ENCODE measurements at regions not wholly inside any gene's neighbourhood (a gene's known extent, or its start where the extent isn't known, plus 50 kb on each side); places are given as distances from the start of the nearest gene placed in this dataset.

GRCh38 chr5:167783145-167783817, 508.2 kb upstream of the WWC1 start:
- TF ChIP-seq CTCF (IDR thresholded peaks at IDR 0.05; ENCODE audit: insufficient read depth, low read length, poor library complexity, severe bottlenecking): no peak
- H3K36me3 ChIP-seq (ENCODE audit: control insufficient read depth, insufficient read depth, low read length): no peaks in the 10 kb centered on the region
- DNase-seq (ENCODE audit: low read depth): no peak
- H3K4me3 ChIP-seq (ENCODE audit: low read depth, low read length): no peak overlapping the region
- no peaks in the 10 kb centered on the region for H3K27me3 ChIP-seq (ENCODE audit: control insufficient read depth, insufficient read depth, low read length)

- no peaks in the 10 kb centered on the region for H3K36me3 ChIP-seq (ENCODE audit: control insufficient read depth, insufficient read depth, low read length)
- no peak for DNase-seq (ENCODE audit: low read depth)
- no peak for TF ChIP-seq CTCF (IDR thresholded peaks at IDR 0.05; ENCODE audit: insufficient read depth, low read length, poor library complexity, severe bottlenecking)
- no peaks in the 10 kb centered on the region for H3K27me3 ChIP-seq (ENCODE audit: control insufficient read depth, insufficient read depth, low read length)
- no peak overlapping the region for H3K4me3 ChIP-seq (ENCODE audit: low read depth, low read length)
Observed at GRCh38 chr5:167785106-167785505, 506.3 kb upstream of the WWC1 start.

GRCh38 chr5:167785901-167786300, 505.5 kb upstream of the WWC1 start:
- no peak for DNase-seq (ENCODE audit: low read depth)
- H3K4me3 ChIP-seq (ENCODE audit: low read depth, low read length): no peak overlapping the region
- H3K36me3 ChIP-seq (ENCODE audit: control insufficient read depth, insufficient read depth, low read length): no peaks in the 10 kb centered on the region
- TF ChIP-seq CTCF (IDR thresholded peaks at IDR 0.05; ENCODE audit: insufficient read depth, low read length, poor library complexity, severe bottlenecking): no peak
- no peaks in the 10 kb centered on the region for H3K27me3 ChIP-seq (ENCODE audit: control insufficient read depth, insufficient read depth, low read length)

GRCh38 chr5:167786871-167787578, 504.4 kb upstream of the WWC1 start:
- no peak for DNase-seq (ENCODE audit: low read depth)

GRCh38 chr5:167790045-167790444, 501.4 kb upstream of the WWC1 start:
- H3K4me3 ChIP-seq (ENCODE audit: low read depth, low read length): no peak overlapping the region
- H3K27me3 ChIP-seq (ENCODE audit: control insufficient read depth, insufficient read depth, low read length): no peaks in the 10 kb centered on the region
- TF ChIP-seq CTCF (IDR thresholded peaks at IDR 0.05; ENCODE audit: insufficient read depth, low read length, poor library complexity, severe bottlenecking): no peak
- DNase-seq (ENCODE audit: low read depth): no peak
- no peaks in the 10 kb centered on the region for H3K36me3 ChIP-seq (ENCODE audit: control insufficient read depth, insufficient read depth, low read length)

More at GRCh38 chr5:167786871-167787578, 504.4 kb upstream of the WWC1 start:
- Histone ChIP-seq H3K27me3 (ENCODE audit: control insufficient read depth, insufficient read depth, low read length) (no peaks in the 10 kb centered on the region), H3K36me3 (ENCODE audit: control insufficient read depth, insufficient read depth, low read length) (no peaks in the 10 kb centered on the region), H3K4me3 (ENCODE audit: low read depth, low read length) (no peak overlapping the region)
- TF ChIP-seq CTCF (IDR thresholded peaks at IDR 0.05; ENCODE audit: insufficient read depth, low read length, poor library complexity, severe bottlenecking): no peak

All from kidney epithelial cell (primary cell).